SKM-1 treated with dmso at 0.1 percent for 144 hours (cell line): ENCODE measurements at regions not wholly inside any gene's neighbourhood (a gene's known extent, or its start where the extent isn't known, plus 50 kb on each side); places are given as distances from the start of the nearest gene placed in this dataset.

Experiments
- DNase-seq: peaks from one replicate; lab custom pipeline; 2025; ENCODE audit not compliant: unreplicated experiment; lab: John Stamatoyannopoulos, UW

DNA sequence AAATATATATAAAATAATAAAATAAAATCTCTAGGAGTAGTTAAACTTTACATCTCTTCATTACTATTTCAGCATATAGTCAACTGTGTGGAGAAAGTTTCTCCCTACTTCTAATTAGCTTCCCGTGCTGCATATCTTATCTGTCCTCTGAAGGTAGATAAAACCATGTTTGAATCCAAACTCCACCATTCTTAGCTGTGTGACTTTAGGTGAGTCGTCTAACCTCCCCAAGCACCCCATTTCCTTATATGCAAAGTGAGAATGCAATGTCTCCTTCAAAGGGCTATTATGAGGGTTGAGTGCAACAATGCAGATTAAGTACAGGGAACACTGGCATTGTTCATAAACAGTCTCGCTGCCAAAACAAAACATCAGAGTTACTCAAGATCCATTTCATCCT is 80.8 kb upstream of the DRD2 start:
- DNase-seq, result no peak

GRCh38 chr11:113555071-113555619 is 79.9 kb upstream of the DRD2 start:
- DNase-seq, result no peak

DNA sequence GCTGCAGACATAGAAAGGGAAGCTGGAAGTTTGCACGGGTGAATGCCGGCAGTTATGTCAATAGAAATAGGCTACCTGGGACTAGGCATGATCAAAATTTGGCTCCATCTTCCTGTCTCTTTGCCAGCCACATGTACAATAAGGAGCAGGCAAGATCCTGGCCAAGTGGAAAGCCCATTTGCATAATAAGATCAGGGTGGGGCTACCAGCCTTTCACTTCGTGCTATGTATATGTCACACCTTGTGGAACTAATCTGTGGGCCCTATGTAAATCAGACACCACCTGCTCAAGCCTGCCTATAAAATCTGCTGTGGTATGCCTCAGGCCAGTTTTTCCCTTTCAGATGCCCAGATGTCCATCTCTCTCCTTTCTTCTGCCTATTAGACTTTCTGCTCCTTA is 79.3 kb upstream of the DRD2 start:
- no peak for DNase-seq

DNA sequence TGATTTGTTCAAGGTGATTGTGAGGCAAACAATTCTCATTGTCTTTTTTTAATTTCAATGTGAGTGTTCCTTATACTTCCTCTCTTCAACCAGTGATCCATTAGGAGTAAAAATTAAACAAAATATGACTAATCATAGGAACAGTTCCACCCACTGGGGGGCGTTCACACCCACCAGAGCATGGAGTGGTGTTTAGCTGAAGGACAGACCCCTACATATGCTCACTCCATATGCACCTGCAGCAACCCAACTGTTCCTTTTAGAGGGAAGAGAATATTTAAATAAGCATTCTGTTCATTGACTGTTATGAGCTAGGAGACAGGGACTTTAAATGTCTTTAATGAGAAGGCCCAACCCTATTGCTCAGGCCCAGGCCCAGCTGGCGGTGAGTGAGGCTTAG is 78.7 kb upstream of the DRD2 start:
- DNase-seq, result no peak

GRCh38 chr11:113553235-113553634 is 78.0 kb upstream of the DRD2 start:
- DNase-seq, result no peak

GRCh38 chr11:113552271-113552670 is 77.1 kb upstream of the DRD2 start:
- DNase-seq, result no peak

DNA sequence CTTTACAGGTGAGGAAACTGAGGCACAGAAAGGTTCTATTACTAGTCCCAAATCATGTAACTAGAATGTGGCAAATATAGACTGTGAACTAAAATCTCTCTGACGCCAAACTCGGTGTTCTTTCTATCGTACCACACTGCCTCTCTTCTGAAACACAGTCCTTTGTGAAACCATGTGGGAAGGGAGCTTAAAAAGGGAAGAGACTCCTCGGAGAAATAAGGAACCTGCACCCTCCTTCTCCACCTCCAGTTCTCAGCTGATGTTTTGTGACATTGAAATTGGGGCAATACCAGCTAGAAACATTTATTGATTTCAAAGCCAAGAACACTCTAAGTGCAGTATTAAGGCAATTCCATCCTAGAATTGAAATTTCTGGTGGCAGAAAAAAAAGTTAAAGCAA is 76.4 kb upstream of the DRD2 start:
- DNase-seq, result peak; percentile 26

DNA sequence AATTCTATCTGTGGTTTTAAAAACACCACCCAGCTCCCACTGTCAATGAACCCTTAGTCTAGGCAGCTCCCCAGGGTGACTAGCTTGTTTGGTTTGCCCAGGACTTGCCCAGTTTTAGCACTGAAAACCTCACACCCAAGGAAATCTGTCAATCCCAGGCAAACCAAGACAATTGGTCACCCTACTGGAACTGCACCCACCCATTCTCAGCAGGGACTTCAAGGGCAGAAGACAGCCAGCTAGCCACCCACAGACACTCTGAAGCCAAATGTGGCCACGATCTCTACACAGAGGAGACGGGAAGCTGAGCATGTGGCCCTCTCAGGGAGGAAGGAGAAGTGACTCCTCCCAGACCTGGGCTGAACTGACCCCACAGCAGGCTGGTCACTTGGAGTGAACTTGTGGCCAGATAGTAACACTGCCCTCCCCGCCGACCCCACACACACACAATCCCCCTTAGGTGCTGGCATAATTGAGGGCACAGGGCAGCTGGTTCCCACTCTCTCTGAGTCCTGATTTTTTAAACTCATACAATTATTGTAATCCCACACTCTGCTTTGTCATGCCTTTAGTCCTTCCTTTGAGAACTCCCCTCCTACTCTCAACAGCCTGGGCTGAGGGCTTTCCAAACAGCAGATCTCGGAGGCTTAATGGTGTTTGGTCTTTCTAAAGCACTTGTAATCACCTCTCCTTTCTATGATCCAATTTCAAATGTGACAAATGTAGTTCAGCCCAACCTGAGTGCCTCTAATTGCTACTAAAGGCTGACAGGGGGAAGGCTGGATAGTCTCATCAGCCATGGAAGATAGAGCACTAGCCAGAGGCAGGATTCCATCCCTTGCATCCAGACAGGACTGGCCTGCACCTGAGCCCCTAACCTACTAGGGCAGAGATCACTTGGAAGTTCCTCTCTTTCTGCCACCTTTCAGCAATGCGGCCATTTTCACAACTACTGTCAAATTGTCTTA is 74.7 kb upstream of the DRD2 start:
- no peak for DNase-seq

GRCh38 chr11:113549061-113549460 is 73.9 kb upstream of the DRD2 start:
- DNase-seq, result no peak

GRCh38 chr11:113547739-113548138 is 72.5 kb upstream of the DRD2 start:
- no peak for DNase-seq

DNA sequence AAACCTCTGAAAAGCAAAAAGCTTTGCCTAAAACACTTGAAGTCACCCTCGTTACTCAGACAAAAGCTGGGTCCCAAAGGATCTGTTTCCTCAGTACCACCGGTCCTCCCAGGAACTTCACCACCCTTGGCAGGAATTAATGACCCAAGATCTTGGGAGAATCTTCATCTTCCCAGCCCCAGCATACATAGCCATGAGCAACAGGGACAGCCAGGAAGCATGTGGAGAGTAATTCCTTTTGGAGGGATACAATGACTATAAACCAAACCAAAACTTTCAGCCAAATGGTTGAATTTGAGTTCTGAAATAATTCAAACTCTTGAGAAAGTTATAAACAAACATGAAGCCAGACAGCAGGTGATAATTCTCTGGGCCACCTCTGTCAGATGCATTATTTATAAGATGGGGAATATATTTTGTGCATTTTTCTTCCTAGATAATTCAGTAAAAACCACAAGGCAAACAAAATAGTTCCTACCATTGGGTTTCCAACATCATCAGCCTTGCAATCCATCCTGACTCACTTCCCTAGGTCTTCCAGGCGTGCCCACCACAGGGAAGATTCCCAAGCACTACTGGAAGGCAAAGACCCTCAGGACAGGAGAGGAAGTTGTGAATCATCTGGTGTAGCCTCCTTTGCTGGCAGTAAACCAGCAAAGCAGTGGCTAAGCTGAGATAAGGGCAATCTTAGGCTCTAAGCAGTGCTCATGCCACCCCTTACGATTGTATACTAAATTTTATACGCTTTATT is 71.7 kb upstream of the DRD2 start:
- DNase-seq, result no peak

- no peak for DNase-seq
These were observed 67.2 kb upstream of the DRD2 start for GRCh38 chr11:113542420-113542819.

- DNase-seq, result no peak
These were observed 65.5 kb upstream of the DRD2 start for GRCh38 chr11:113540416-113541330.

DNA sequence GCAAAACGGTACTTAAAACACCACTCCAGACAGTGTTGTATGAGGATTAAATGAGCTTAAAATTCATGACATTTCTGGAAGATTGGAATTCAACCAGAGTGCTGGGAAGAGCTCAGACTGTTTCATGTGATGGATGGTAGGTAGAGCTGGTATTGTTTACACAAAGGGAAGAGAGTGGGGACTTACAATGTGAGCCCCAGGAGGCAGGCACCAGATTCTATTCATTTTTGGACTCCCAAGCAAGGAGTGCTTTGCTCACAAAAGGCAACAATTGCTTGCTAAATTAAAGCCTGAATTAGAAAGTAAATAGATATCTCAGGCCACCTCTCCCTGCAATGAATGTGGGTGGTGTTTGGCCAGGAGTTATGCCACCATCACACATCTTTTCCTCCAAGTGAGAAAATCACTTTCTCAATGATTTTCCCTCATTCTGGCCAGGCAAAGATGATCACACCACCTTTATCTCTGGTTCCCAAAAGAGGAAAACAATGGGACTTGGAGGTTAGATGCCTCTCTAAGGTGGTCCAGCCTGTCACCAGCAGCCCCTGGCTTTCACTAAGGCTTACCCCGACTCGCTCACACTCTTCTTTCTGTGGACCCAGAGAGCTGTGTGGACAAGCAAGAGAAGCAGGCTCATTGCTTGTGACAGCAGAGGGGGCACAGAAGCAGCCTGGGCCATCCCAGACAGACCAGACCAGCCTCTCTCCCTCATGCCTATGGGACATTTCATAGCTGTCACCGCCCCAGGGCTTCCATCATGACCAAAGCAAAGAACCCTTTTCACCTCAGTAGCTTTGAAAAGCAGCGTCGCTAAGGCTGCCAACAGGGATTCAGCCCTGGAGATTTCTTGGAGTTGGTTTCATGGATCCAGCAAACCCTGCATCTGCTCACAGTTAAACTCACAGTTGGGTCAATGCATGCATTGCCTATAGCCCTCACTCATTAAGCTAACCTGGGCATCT is 63.5 kb upstream of the DRD2 start:
- DNase-seq, result no peak

DNA sequence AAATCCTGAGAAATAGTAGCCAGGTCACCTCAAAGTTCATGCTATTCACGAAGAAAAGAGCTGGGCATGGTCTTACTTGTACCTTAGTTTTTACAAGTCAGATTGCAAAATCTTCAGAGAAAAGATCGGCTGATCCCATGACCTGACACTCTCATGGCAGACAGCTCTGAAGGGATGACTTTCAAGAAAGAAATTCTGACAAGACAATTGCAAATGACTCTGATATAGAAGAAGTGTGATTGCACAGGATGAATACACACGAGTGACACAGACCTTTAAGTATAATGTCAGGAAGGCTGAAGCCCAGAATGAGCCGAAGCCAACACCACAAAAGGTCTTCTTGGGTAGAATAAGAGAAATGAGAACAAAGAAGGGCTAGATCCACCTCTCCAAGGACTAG is 59.4 kb upstream of the DRD2 start:
- no peak for DNase-seq

GRCh38 chr11:113533425-113533698 is 58.2 kb upstream of the DRD2 start:
- no peak for DNase-seq

GRCh38 chr11:113532697-113533424 is 57.7 kb upstream of the DRD2 start:
- peak; percentile 20 for DNase-seq

- DNase-seq, result no peak
These were observed 56.6 kb upstream of the DRD2 start for GRCh38 chr11:113531575-113532451.
